IPS-NIHi7 (cell line): ENCODE measurements at regions not wholly inside any gene's neighbourhood (a gene's known extent, or its start where the extent isn't known, plus 50 kb on each side); places are given as distances from the start of the nearest gene placed in this dataset.
"Not testable (repeated sequence)": the region's sequence is repeated elsewhere in the genome, so short reads cannot be mapped to it uniquely, and the experiment has no call there.

Experiments used
- DNase-seq: peaks from one replicate; pipeline ENCODE4 v3.0.0; 2012; ENCODE audit warnings: mixed read lengths; ENCODE audit errors: extremely low spot score

DNA sequence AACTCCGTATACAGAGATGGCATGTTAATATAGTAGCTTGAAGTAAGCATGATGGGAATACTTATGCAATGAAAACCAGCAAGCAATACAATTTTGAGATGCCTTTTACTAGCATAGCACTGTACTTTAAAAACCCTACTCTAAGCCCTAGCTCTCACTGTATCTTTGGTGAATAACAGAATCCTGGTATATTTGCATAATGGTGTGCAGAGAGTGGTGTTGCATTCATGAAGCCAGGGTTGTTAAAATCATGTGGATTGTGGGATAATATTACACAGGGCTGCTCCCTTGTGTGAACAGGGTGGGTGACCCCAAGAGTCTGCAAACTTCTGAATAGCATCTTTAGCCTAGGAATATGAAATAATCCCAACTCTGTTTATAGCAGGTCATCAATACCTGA is 105.2 kb upstream of the BMP2 start:
- DNase-seq, result no peak

DNA sequence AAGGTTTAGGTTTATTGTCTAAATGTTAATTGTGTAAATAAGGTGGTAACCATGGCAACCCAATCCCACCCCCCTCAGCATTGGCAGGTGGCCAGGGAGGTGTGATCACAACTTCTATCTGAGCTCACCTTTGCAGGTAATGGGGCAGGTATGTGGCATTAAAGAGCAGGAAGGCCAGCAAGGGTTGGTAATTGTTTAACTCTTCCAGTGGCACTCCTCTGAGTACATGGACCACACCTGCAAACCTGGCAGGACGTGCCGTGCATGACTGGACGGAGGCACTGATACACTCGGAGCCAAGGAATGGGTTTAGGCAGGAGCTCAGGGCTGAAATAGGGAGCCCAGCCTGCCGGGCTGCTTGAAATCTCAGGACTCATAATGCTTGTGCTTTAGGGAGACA is 107.0 kb upstream of the BMP2 start:
- no peak for DNase-seq

DNA sequence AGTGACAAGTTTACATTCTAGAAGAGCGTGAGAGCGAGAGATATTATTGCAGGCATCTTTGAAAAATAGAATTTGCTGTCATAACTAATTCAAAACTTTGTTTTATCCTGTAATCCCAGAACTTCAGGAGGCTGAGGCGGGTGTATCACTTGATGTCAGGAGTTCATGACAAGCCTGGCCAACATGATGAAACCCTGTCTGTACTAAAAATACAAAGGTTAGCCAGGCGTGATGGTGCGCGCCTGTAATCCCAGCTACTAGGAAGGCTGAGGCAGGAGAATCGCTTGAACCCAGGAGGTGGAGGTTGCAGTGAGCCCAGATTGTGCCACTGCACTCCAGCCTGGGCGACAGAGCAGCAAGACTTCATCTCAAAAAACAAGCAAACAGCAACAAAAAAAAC is 108.6 kb upstream of the BMP2 start:
- not testable (repeated sequence) for DNase-seq

DNA sequence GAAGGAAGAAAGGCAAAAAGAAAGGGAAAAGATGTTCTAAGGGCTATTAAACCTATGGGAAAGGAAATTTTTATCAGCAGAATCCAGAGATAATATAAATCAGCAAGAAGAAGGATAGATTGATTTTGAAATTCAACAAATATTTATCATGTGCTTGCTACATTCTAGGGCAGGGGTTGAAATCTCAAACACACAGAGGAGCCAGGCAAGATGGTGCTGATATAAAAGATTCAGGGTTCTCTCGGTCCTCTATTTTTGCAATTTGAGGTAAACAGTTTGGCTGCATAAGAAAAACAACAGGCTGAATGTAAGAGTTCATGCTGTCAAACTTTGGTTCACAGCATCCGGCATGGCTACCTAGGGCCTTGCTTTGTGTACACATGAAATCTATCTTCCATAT is 109.6 kb upstream of the BMP2 start:
- DNase-seq, result no peak

DNA sequence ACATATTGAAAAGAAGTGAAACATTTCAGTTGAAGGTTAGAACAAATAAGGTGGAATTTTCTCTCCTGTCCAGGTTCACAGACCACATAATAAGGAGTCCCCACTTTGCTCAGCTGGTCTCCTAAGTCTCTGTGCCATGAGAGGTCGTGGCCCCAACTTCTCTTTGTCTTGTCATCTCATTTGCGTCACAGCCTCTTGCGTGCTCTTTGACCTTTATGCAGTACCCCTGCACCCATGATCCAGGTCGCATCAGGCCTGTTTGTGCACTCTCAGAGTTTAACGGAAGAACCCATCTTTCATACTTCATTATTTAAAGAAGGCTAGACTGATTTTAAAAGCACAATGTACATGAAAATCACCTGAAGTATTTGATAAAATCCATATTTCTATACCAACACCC is 110.4 kb upstream of the BMP2 start:
- DNase-seq, result no peak

DNA sequence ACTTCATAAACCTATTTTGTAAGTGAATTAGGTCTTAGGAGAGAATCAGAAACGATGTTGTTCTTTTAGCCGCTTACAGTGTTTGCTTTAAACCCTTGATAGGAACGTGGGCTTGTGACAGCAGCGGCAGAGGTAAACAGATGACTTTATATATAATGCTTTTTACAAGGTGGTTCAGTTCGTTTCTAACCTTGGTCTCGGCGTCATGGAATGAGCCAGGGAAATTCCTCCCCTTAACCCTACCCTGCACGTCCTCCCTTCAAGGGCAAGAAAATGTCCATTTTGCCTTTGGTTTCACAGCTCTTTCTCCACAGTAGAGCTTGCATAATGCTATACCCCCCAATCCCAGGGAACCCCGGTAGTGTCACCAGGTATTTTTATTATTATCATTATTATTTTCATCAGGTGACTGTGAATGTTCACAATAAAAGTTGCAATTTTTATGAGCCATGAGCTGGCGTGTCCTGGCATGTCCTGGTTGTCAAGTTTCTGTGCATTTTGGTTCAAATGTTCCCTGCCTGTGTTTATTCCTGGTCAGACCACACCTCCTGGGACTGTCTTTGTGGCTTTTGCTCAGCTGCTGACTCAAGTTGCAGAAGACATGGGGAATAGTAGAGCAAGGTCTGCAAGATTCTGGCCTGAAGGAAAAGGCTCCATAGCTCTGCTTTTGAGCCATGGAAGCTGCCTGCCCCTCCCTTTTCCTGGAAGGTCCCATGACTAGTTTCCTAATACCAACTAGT is 112.8 kb upstream of the BMP2 start:
- DNase-seq, result no peak

DNA sequence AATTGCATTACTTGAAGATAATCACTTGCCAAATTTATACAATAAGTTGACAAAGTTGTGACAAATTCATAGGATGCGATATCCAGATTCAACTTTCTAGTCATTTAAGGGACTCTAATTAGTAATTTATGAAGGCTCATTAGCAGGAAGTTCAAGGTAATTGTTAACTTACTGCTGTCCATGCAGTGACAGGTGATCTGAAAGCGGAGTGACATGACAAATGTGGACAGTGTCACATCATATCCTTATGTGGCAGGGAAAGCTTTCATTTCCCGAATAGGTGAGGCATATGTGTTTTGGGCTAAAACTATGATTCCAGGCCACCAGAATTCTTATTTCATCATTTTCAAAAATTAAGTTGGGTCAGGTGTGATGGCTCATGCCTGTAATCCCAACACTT is 115.9 kb upstream of the BMP2 start:
- no peak for DNase-seq

DNA sequence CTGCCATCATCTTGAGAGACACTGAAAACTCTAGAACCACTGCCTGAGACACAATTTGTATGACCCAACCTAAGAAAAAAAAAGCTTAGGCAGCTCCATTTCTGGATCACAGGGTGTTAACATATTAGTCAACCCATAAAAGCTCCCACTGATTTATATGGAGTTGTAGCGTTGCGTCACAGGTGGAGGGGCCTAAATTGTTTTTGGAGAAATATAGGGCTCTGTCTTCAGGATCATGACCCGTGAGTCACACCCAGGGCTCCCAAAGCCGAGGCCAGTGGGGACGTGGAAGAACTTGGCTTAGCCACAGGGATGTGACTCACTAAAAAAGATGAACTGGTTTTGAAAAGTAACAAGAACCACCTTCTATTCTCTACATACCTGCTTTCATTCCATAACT is 116.5 kb upstream of the BMP2 start:
- no peak for DNase-seq

DNA sequence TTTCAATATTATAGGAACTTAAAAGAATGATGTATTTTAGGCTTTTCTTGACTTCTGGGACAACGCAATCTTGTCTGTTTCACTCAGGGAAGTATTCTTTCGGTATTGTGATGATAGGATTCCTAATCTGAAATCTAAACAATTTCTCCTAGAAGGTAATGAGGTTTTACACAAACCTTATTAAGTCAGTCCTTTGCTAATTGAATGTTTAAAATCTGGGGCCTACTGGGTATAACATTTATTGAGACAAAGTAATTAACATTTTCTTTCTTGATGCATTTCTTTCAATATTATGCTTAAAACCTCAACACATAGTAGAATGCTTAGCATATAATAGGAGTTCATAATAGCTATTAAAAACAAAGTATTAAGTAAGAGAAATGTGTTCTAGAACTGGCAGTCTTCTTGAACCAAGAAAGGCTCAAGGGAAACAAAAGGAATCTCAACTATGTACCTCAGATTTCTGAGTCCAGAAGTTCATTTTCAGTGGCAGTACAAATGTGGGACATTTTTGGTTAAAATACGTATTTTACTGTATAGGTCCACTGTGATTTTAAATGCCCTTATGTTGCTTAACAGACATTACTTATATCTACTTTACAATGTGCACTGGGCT is 121.4 kb upstream of the BMP2 start:
- no peak for DNase-seq

DNA sequence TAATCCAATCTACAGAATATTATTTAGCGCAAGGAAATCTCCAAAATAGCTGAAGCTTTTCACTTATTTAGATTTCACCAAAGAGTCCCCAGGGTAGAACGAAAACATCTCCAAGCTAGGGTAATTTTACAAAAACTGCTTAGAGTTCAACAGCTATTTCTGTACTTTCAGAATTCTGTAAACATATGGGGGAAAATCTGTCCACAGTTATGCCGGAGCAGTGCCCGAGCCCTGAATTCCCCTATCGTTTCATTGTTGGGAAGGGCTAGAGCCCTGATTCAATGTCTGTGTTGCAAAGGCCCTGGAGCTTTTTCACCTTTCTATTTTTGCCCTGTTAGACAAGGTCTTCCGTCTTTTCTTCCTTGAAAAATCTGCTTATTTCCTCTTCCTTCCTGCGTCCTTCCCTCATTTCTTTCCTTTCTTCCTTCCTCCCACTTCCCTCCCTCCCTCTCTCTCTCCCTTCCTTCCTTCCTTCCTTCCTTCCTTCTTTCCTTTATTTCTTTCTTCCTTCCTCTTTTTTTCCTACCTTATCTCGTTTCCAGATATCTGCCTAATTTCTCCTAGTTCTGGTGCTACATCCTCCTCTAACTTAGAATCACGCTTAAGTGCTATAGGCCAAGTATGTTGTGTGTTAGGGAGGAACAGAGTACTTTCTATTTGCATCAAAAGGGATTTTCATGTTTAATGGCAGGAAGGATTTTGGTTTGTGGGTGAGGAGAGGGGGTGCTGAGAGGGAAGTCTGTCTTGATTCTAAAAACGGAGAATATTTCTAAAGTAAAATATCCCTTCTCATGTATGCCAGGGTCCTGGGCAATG is 122.5 kb upstream of the BMP2 start:
- no peak for DNase-seq

DNA sequence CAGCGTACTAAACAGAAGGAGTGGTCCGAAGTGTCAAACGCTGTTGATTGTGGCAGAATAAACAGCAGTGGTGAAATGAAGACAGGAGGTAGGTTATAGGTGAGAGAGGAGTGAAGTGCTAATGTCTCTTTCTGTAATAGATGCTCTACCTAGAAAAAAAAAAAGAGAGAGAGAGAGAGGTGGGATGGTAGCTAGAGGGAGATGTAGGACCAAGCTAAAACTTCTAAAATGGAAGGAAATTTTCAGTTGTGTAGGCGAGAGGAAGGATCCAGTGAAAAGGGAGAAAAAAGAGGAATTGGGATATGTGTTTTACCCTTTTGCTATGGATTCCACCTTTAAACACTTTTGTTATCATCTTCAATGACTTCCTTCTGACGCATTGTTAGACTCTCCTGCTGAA is 126.5 kb upstream of the BMP2 start:
- DNase-seq, result no peak

DNA sequence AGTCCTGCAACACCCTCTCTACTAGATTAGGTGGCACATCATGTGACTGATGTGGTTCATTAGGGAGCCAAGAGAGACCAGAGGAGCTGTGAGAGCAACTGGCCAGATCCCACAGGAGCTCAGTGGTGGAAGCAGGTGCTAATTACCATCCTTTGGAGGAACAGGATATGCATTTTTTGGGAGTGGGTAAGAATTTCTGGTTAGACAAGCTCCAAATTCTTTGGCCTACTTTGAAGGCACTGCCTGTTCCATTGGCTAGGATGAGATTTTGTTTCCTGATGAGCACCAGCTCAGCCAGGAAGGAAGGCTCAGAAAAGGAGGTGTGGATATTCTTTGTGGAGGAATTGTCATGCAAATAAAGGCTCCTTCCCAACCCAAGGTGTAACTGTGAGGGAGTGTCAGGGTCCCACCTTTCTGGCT is 130.3 kb upstream of the BMP2 start:
- DNase-seq, result peak; percentile 30

DNA sequence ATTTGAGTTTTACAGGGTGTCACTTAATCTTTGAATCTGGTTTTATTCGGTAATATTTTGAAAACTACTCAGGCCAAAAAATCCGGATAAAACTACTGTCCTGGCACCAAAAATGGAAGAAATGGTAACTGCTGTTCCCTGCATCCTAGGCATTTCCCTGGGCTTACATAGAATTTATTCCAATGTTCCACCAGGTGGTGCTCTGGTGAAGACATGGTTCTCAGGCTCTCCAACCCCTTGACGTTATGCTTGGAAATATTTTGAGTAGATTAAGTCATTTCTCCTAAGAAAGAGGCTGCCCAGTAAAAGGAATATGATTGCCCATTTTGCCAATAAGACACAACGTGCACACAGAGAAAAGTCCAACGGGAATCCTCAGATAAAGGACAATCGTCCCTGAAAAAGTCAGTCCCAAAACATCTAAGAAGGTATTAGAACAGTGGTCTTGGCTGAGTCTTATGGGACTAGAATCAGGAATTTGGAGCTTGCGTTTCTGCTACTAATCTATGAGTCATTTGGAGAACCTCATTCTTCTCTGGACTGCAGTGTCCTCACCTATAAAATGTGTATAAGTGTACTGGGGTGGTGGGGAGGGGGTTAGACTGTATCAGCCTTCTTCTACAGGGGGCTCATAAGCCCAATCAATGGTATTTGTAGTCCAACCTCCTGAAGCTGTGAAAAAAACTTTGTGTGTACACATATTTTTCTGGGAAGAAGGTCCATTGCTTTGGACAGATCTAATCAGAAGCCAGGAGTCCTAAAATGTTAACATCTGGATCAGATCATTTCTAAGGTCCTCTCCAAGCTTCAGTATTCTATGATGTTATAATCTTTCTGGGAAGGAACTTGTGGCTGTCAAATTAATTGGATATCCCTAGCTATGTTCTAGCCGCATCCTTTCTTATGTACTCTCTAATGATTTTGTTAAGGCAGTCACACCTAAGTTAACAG is 131.0 kb upstream of the BMP2 start:
- DNase-seq, result peak; percentile 60

DNA sequence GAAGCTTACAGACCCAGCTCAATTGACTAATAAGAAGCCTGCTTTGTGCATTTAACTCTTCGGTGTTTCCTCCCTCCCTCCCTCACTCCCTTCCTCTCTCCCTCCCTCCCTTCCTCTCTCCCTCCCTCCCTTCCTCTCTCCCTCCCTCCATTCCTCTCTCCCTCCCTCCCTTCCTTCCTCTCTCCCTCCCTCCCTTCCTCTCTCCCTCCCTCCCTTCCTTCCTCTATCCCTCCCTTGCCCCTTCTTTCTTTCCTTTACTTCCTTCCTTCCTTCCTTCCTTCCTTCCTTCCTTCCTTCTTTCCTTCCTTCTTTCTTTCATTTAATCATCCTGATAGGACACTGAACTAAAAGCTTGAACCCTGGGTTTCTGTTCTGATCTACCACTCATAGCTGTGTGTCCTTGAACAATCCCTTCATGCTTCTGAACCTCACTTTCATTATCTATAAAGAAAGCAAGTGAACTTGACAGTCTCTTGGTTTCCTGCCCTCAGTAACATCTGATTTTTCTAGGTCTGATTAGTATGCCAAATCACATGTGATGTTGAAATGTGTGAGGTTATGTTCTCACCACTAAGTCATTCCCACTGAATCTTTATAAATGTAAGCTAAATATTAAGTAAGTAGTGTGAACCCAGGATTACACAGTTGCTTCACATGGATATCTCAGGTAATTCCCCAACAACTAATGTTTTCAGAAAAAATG is 132.3 kb upstream of the BMP2 start:
- DNase-seq, result no peak

DNA sequence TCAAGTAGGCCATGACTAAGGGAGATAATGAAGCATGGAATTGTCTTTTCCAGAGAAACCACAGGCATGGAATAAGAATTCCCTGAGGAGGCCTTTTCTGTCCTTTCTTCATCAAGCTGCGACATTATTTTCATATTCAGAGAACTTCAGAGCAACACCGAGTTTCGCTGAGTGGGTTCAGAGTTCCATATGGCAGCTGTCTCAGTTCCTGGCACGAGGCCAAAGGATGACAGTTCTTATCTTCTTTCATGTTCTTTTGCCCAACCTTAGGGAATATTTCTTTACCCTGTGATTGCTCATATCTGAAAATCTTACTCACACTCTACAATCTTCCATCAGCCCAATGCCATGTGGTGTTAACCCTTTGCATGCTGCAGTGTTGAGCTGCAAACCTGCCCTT is 135.3 kb upstream of the BMP2 start:
- DNase-seq, result no peak

DNA sequence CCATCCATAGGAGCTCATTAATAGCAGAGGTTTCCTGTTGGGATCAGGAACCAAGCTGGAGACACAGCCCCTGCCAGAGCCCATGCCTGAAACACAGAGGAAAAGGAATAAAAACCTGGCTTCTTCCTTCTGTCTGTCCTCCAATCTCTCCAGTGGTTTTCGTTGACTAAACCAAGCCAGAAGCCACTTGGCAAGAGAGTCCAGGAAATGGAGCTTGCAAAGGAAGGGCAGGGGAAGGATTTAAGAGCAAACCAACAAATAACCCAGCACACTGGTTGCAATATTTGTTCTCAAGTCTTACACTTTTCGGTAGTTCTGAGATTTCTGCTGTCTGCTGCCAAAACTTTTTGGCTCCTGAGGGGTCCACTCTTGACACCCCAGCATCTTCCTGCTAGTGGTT is 137.0 kb upstream of the BMP2 start:
- no peak for DNase-seq

DNA sequence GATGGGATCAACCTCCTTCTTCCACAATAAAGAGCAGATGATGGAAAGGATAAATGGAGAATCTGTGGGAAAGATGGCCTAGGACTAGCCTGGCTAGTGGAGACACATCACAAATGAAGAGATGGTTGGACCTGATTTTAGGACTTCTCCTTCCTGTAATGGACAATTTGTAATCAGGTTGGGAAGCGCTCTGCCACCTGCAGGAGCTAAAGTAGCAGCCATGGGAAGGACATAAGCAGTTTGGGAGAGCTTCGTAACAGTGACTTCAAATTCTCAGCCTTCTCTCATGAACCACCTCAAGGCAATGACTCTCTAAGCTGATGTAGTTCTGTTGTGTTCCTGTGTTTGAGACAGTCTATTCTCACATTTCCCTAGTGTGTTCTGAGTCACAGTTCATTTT is 137.9 kb upstream of the BMP2 start:
- no peak for DNase-seq

DNA sequence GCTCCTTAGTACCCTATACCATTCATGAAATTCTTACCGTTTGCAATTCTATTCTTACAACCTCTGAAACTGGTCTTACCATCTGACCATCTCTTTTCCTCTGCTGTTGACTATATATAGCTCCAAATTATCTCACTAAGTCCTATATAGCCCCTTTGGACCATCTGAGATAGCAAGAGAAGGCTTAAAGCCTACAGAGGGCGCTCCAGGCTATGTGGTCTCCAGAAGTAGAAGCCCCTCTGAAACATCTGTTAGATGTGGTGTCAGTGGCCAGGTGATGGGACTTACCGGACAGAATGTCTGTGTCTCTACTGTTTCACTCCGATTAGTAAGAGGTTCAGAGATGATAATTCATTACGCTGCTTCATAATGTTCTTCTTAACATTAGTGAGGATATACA is 140.7 kb upstream of the BMP2 start:
- DNase-seq, result peak; percentile 52

DNA sequence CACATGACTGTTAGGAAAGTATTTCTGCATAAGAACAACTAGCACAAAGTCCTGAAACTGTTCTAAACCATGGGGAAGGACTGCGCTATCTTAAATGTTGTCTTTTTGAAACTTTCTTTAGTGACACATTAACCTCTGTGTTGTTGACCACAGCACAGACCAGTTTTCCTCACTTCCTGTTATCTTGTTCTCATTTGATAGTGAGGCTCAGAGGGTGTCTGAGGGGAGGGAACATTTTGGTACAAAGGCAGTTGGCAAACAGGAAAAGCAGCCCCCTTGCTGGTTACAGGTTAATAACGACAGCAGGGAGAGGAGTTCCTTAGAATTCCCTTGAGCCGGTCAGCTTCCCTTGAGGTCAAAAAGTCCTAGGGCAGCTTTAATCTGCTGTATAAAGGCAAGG is 143.5 kb upstream of the BMP2 start:
- DNase-seq, result peak; percentile 48

DNA sequence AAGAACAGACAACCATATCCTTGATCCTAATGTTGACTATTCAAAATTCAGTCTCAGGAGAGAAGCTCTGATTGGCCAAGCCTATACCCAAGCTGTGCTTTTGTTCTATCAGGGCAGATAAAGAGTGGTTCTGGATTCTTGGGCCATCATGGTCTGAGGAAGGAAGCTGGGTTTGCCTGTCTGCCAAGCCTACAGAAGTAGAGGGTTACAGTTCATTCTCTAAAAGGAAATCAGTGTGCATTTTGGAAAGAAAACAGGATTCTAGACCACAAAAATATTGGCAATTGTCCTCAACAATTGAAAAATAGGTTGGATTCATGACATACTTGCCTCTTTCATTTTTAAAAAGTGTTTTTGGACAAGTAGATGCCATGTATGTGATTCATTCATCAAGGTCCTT is 145.4 kb upstream of the BMP2 start:
- no peak for DNase-seq

DNA sequence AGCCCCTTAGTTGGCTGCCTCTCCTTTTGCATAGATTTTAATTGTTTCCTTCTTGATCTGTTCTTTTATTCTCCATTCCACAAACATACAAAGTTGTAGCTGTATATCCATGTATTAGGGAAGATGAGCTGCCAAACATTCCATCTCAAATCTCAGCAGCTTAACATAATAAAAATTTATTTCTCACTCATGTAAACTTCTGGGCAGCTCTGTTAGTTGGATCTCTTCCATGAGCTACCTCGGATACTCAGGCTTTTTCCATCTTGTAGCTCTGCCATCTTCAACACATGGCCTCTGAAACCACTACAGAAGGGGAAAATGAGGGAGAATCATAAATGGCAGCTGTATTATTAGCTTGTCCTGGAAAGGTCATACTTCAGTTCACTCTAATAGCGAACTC is 149.4 kb upstream of the BMP2 start:
- no peak for DNase-seq
